CD4-positive, alpha-beta T cell treated with Interleukin-10 for 1 hour (primary cell): ENCODE measurements at regions not wholly inside any gene's neighbourhood (a gene's known extent, or its start where the extent isn't known, plus 50 kb on each side); places are given as distances from the start of the nearest gene placed in this dataset.
"Not testable (repeated sequence)": the region's sequence is repeated elsewhere in the genome, so short reads cannot be mapped to it uniquely, and the experiment has no call there.

ENCODE experiments used
- DNase-seq: peaks from one replicate; pipeline ENCODE4 v3.0.0-alpha.2; 2020

DNA sequence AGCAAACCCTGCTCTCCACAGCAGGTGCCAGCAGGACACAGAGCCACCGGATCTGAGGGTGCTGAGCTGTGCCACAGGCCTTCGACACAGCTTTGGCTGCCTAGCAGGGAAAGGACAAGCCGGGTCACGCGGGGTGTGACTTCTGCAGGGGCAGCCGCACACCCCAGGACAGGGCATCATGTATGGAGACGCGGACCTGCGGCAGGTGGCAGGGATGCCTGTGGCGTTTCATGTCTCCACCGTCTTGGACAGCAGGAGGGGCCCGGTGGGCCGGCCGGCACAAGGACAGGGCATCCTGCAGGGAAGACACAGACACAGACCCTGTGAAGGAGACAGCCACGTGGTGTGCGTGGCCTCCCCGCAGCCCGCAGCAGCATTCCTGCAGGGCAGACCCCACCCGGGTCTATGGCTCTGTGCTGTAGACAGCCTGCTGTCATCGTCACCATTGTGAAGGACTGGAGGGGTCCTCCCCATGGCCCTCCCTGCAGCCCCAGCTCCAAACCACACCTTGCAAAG lies 109.2 kb downstream of the PDGFA start:
- DNase-seq, result no peak

DNA sequence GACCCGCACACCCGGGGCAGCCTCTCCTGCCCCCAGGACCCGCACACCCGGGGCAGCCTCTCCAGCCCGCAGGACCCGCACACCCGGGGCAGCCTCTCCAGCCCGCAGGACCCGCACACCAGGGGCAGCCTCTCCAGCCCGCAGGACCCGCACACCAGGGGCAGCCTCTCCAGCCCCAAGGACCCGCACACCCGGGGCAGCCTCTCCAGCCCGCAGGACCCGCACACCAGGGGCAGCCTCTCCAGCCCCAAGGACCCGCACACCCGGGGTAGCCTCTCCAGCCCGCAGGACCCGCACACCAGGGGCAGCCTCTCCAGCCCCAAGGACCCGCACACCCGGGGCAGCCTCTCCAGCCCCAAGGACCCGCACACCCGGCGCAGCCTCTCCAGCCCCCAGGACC lies 108.5 kb downstream of the PDGFA start:
- not testable (repeated sequence) for DNase-seq

DNA sequence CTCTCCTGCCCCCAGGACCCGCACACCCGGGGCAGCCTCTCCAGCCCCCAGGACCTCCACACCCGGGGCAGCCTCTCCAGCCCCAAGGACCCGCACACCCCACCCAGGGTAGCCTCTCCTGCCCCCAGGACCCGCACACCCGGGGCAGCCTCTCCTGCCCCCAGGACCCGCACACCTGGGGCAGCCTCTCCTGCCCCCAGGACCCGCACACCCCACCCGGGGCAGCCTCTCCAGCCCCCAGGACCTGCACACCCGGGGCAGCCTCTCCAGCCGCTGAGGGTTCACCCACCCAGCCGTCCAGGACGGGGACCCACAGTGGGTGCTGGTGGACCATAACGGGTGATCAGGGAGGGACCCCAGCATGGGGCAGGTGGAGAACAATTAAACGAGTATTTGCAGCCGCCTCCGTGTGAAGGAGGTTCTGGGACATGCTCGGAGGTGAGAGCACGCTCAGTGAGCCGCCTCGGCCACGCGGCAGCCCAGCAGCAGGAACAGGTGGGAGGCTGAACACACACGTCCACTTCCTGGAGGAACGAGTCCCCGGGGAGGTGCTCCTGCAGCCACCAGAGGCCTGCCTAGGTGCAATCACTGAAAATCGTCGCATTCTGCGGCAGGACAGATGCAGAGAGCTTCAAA lies 107.9 kb downstream of the PDGFA start:
- no peak for DNase-seq

DNA sequence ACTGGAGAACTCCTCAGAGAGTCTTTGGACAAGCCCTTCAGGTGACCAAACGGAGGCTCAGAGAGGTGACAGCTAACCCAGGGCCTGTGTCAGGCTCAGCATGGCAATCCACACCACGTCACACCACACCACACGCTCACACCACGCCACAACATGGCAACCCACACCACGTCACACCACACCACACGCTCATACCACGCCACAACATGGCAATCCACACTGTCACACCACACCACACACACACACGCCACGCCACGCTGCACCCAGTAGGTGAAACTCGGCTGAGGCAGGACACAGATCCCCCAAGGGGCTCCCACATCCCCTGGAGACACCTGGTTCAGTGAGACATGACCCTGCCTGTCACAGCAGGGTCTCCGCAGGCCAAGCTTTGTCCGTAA lies 107.3 kb downstream of the PDGFA start:
- no peak for DNase-seq

DNA sequence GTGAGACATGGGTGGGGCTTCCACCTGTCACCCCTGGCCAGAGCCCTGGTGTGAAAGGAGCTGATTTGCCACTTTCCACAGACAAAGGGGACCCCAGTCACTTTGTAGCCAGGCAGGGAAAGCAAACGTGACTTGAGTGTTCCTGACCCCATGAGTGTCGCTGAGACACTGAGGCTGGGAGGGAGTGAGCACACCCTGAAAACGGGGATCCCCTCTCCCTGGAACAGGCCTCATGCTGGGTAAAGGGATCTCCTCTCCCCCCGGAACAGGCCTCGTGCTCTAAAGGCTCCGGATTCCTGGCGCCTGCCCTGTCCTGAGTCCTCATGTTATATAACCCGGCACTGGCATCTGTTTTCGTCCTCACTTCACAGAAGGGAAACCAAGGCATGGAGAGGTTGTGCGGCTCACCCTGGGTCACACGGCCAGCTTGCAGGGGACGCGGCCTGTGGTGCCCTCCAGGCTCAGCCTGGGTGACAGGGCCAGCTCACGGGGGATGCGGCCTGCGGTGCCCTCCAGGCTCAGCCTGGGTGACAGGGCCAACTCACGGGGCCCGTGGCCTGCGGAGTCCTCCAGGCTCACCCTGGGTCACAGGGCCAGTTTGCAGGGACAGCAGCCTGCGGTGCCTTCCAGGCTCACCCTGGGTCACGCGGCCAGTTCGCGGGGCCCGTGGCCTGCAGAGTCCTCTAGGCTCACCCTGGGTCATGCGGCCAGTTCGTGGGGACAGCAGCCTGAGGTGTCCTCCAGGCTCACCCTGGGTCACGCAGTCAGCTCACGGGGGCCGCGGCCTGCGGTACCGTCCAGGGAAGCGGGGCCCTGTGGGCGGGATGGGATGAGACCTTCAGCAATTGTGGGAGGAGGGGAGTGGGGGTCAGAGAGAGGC lies 104.7 kb downstream of the PDGFA start:
- no peak for DNase-seq

DNA sequence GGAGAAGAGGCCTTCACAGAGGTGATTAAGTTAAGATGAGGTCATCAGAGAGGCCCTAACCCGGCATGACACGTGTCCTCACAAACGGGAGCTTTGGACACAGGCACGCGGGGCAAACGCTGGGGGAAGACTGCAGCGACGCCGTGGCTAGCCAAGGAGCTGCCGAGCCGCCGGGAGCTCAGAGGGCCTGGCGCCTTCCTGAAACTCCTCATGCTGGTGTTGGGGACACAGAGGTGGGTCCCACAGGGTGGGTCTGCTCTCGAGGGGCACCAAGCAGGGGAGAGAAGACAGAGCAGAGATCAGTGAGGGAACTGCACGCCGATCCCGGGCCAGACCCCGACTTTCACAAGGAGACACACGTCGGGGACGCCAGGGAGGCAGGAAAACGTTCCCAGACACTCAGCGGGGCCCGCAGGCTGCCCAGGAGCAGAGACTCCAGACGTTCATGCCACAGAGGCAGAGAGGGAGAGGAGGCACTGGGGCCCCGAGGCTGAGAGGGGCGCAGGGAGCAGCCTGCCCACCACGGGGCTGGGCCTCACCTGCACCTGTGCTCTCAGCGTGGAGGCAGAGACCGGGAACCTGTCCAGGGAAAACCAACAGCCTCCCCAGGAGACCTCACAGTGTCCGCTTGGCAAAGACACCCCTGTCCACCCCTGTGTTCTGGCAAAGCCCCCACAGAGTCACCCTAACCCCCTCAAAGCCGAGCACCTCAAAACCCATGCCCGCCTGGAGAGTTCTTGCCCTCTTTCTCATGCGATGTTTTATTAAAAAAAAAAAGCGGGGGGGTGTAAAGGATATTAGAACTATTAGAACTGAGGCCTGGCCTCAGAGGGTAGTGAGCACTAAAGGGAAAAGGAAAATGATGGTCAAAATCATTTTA lies 103.8 kb downstream of the PDGFA start:
- no peak for DNase-seq

DNA sequence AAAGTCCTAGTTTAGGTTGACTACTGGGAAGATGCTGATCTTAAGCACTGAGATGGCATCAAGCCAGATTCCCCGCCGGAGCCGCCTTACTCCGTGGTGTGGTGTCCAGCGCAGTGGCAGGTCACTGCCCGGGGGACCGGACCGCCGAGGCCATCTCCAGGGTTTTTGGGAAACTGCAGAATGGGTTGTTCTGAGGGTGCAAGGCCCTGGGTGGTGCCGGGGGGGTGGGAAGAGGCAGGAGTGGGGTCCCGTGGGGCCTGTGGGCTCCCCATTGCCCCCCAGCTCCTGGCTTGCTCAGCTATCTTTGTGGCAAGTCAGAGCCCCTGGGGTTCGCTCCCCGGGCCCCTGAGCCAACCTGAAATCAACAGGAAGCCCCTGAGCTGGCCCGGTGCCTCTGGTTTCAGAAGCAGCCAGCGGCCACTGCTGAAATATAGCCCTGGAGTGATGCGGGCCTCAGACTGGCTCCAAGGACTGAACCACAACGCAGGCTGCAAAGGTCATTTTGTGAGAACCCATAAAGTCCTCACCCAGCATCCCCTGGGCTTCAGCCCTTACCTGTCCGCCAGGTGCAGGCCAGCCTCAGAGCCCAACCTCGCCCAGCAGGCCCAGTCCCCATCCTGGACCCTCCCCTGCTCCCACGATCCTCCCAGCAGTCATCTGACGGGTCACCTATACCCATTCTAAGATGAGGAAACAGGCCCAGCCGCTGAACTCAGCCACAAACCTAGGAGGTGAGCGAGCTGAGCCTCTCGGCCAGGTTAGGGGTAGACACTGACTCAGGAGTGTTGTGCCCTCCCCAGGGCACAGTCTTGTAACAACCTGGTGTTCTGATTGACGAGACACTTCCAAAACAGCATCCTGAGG lies 102.7 kb downstream of the PDGFA start:
- DNase-seq, result no peak

DNA sequence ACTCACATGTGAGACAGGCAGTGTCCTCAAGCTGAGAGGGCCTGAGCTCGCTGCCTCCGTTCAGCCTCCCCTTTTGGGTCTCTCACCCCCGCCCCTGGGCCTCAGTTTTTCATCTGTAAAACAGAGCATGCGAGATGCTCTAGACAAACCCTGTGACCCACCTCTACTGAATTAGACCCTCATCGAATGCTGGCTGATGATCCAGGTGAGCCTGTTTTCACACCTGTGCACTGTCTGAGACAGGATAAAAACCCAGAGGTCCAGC lies 102.1 kb downstream of the PDGFA start:
- no peak for DNase-seq

DNA sequence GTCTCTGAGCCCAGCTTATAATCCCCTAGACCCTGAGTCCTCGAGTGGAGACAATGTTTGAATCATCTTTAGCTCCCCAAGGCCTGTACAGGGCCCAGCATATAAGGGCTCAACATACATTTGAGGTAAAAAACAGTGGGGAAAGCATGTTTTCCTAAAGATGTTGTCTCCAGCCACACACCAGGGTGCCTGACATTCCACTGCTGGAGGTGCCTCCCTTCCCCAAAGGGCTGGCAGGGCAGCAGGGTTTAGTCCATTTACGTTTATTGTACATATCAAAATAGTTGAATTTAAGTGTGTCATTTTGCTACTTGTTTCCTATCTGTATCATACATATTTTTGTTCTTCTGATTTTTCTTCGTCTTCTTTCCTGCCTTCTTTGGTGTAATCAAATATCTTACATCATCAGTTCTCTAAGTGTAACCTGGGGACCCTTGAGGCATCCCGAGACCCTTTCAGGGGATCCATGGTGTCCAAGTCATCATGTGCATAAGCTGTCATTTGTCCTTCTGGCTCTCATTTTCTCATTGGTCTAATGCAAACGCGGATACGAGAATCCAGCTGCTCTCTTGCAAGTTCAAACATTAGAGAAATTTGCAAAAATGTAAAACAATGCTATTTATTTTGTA lies 101.6 kb downstream of the PDGFA start:
- no peak for DNase-seq

DNA sequence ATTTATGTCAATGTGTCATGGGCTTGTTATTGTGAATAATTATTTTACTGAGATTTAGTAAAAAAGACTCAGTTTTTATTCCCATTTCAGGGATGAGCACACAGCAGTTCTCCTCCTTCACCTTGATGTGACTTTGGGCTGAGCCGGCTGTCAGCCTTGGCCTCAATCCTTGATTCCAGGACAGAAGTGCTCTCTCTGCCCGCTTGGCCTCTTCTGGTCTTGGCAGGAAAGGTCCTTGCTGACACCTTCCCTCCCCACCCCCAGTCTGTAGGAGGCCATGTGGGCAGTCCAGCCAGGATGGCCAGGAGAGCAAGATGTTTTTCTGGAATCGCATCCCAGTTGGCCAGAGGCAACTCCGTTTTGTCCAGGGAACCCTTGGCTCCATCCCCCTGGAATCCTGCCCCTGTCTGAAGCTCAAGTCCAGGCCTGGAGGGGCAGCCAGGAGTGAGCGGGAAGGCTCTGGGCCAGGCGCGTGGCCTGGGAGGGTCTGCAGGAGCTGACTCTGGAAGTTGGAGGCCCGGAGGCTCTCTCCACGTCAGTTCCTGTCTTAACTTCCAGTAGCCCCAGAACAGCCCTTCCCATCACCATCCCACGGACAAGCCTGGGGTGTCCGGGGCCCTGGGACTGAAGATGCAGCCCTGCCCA lies 100.9 kb downstream of the PDGFA start:
- DNase-seq, result no peak

DNA sequence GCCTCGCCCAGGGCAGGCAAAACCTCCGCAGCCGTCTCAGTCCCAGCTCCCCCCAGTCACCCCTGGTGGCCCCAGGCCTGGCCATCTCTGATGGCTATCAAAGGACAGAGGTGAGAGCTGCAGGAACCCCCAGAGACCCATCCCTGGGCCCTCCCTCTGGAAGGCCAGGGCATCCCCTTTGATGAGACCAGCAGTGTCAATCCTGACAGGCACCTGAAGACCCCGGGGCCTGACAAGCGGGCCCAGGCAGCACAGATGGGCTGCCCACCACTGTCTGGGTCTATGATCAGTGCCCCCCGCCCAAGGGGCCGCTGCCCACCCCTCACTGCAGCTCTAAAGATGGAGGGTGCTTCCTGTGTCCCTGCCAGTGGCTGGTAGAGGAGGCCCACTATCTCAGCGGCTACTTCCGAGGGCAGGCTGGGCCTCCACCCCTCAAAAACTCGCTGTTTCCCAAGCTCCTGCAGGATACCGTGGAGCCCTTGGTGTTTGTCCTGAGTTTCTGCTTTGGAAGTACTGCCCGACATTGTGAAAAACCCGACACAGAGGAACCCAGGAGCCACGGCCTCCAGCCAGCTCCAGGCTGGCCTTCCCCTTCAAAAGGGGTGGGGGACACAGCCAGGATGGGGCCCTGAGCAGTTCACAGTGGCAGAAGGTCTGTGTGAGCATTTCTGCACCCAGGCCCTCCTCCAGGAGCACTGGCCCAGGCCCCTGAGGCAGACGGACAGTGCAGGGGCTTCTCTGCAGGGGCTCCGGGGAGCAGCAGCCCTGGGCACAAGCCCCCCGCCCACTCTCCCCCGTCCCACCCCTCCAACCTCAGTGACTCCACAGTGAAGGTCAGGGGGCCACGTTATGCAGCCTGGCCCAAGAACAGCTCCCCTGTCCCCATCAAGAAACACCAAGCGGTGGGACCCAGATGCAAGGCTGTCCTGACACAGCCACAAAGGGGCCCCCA lies 99.2 kb downstream of the PDGFA start:
- DNase-seq, result no peak

DNA sequence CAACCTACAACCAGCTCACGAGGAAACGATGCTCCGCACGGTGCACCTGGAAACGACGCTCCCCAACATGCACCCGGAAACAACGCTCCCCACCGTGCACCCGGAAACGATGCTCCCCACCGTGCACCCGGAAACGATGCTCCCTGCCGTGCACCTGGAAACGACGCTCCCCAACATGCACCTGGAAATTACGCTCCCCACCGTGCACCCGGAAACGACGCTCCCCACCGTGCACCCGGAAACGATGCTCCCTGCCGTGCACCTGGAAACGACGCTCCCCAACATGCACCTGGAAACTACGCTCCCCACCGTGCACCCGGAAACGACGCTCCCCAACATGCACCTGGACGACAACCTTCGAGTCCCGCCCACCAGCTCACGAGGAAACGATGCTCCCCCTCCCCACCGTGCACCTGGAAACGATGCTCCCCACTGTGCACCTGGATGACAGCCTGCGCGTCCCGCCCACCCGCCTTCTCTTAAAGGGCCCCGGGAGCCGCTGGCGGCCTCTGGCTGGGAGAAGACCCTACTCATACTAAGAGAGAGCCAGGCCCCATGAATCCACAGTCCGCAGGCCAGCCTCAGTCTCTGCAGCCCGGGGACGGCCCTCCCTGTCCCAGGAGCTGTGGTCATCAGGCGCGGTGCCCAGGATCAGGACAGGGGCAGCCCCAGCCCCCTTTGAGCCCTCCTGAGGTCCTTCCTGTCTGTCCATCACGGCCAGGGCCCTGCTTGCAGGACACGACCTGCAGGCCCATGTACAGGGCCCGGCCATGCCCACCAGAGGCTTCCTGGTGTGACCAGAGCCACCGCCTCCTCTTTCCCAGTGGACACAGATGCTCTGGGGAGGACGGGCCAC lies 98.3 kb downstream of the PDGFA start:
- peak; percentile 15 for DNase-seq

DNA sequence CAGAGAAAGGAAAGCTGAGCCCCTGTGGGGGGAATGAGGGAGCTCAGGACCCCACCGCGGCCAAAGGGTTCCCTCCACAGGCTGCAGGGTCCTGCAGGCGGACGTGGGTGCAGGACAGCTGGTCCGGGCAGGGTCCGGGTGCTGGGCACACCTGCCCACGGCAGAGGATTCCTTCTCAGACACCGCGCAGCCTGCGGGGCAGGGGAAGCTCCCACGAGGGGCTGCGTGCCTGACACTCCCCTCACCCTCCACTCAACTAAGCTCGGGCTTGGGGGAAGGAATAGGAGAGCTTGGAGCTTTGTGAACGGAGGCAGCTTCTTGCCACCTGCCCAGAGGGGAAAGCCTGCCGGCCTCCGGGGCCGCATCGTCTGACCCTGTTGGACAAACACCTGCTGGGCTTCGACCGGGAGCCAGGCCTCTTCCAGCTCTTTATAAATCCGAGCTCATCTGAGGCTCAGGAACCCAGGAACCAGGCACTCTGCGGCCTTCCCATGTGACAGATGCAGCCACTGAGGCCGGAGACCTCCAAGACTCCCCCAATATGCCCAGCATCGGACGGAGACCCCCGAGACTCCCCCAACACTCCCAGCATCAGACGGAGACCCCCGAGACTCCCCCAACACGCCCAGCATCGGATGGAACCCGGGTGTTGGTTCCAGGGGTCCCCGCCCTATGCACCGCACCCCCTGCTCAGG lies 97.3 kb downstream of the PDGFA start:
- DNase-seq, result no peak

DNA sequence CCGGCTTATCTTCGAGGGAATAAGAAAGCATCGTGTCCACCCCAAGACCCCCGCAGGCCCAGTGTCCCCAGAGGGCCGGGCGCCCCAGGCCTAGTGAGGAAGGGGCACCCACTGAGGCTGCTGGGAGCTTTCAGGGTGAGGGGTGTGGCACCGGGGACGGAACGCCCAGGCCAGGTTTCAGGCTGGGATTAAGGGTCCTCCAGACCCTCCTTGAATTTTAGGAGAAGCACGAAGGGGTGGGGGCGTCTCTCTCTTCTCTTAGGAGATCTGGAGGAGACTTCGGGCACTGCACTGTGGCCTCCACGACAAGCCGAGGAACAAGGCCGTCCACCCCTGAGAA lies 96.8 kb downstream of the PDGFA start:
- DNase-seq, result no peak

DNA sequence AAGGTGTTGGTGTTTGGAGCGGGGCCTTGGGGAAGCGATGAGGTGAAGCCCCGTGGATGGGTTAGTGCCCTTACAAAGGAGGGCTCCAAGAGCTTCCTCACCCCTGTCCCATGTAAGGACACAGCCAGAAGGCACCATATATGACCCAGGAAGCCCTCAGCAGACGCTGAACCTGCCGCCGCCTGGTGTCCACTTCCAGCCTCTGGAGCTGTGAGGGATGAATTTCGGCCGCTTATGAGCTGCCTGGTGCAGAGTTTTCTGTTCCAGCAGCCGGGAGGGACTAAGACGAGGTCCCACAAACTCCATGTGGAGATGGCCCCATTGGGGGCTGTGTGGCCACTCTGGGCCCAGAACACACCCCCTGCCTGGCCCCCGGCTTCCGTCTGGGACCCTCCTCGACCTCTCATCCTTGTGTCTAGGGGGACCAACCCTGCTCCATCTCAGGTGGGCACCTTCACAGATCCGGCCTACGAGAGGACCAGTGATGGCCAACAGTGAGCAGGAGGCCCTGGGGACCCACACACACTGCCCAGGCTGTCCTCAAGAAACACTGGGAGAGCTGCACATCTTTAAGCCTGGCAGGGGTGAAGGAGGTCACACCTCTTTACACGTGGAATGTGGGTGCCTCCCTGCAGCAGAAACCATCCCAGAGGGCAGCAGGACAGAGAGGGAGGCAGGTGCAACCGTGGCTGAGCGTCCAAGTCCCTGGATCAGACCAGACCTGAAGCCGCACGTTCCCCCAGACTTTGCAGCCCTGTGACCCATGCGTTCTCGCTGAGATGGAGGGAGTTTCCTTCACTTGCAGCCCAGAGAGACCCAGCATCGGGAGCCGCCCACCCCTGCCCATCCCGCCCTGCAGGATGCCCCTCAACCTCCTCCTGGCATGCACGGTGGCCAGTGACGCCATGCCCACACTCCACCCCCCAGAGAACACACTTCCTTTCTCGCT lies 96.1 kb downstream of the PDGFA start:
- no peak for DNase-seq

DNA sequence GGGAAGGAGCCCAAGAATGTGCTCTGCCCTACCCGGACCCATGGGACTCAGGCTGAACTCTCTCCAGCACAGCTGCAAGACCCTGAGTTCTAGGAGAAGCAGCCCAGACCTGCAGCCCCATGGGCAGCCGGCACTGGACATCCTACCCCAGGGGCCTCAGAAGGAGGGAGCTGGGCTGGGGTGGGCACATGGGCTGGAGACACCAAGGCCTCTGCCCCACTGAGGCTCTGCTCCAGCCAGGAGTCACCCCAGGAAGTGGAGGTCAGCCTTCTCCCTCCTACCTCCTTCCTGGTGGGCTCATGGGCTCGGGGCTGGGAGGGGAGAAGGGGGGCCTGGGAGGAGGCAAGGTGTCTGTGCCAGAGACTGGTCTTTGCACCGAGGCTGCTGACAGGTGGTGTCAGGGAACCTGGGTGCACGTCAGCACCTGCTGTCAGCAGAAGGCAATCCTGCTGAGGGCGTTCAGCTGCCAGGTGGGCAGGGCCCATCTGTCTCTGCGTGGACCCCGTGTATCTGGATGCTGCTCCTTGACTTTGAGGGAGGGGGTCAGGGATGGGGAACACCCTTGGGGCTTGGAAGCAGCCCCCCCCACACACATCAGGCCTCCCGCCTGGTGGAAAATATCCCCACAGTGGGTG lies 95.2 kb downstream of the PDGFA start:
- DNase-seq, result no peak
